ENCODE measurements at regions not wholly inside any gene's neighbourhood (a gene's known extent, or its start where the extent isn't known, plus 50 kb on each side); places are given as distances from the start of the nearest gene placed in this dataset.
"Not testable (repeated sequence)": the region's sequence is repeated elsewhere in the genome, so short reads cannot be mapped to it uniquely, and the experiment has no call there.

GRCh38 chr6:10138917-10139316, 276.0 kb downstream of the TFAP2A start:
- ATAC-seq (no peak), DNase-seq (ENCODE audit: low spot score) (no peak)

DNA sequence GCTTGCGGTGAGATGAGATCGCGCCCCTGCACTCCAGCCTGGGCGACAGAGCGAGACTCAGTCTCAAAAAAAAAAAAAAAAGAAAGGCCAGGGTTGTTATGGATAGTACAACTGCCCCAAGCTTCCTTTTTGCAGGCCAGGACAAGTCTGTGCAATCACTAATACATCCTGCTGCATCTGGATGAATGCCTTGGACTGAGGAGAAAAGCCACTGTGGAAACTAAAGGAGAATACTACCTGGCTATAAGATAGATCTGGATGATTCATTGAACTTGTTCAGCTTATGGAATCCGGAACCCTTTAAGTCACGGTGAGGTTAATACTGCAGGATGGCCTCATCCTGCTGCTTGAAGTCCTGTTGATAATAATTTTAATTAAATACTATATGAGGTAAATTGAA, 278.2 kb downstream of the TFAP2A start:
- no peak for DNase-seq (ENCODE audit: low spot score)
- ATAC-seq = no peak

DNA sequence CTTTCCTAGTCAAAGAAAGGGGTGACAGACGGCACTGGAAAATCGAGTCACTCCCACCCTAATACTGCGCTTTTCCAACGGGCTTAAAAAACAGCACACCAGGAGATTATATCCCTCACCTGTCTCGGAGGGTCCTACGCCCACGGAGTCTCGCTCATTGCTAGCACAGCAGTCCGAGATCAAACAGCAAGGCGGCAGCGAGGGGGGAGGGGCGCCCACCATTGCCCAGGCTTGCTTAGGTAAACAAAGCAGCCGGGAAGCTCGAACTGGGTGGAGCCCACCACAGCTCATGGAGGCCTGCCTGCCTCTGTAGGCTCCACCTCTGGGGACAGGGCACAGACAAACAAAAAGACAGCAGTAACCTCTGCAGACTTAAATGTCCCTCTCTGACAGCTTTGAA, 280.7 kb downstream of the TFAP2A start:
- not testable (repeated sequence) for DNase-seq (ENCODE audit: low spot score); ATAC-seq

GRCh38 chr6:10128721-10129120, 286.2 kb downstream of the TFAP2A start:
- ATAC-seq (no peak), DNase-seq (ENCODE audit: low spot score) (no peak)

DNA sequence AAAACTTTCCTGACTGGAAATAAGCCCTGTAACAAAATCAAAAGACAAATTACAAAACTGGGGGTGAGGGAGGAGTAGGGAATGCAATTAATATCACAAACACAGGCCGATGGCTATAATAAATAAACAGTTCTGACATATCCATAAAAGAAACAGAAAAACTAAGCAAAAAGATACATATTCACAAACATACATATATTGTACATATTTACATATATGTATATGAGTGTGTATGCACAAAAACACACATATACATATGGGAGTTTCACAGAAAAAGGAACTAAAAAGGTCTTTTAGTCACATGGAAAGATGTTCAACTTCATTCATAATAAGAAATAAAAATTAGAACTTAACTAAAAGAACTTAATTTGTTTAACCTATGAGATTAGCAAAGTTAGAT, 292.7 kb downstream of the TFAP2A start:
- DNase-seq (ENCODE audit: low spot score) = no peak
- no peak for ATAC-seq

- no peak for ATAC-seq
- no peak for DNase-seq (ENCODE audit: low spot score)
These were observed 301.9 kb downstream of the TFAP2A start for GRCh38 chr6:10112871-10113549.

GRCh38 chr6:10111975-10112374, 302.9 kb downstream of the TFAP2A start:
- no peak for DNase-seq (ENCODE audit: low spot score)

GRCh38 chr6:10101551-10102252, 313.2 kb downstream of the TFAP2A start:
- DNase-seq (ENCODE audit: low spot score) (no peak), ATAC-seq (no peak)

More at GRCh38 chr6:10111975-10112374, 302.9 kb downstream of the TFAP2A start:
- ATAC-seq = no peak

- DNase-seq (ENCODE audit: low spot score) (no peak), ATAC-seq (no peak)
These were observed 315.2 kb downstream of the TFAP2A start for GRCh38 chr6:10099529-10100140.

DNA sequence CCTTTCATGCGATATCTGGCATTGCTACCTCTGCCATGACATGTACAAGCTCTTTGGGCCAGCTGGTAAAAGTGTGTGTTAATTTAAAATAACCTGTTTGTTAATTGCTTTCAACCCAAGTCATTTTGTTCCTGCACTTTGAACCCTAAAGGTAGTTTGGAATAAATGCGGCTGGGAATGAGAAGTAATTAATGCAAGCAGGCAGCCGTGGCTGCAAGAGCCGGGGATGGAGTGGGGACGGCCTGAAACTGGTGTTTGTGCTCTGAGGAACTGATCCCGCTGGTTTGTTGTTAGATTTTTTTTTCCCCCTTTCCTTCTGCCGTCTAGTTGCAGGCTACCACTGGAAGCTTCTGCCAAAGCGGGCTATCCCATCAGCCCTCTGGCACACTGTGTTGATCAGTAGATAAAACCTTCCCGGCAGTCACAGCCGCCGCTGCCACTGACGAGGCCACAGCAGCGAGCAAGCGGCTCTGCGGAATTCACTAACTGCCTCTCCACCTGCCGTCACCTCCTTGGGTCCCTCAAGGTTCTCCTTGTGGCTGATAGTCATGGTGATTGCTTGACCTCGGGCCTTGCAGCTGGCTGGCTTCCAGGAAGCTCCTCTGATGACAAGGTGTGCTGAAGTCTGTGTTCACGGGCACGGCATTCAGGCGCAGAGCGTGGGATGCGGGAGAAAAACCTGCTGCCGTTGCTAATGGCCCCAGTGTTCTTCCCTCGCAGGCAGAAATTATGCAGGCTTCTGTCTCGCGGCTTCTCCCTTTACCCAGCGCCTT, 315.9 kb downstream of the TFAP2A start:
- DNase-seq (ENCODE audit: low spot score) (no peak), ATAC-seq (no peak)

- no peak for ATAC-seq
These were observed 321.6 kb downstream of the TFAP2A start for GRCh38 chr6:10093282-10093681.

GRCh38 chr6:10084111-10084986, 330.5 kb downstream of the TFAP2A start:
- ATAC-seq (no peak), DNase-seq (ENCODE audit: low spot score) (no peak)

More at GRCh38 chr6:10093282-10093681, 321.6 kb downstream of the TFAP2A start:
- no peak for DNase-seq (ENCODE audit: low spot score)

GRCh38 chr6:10082385-10082784, 332.5 kb downstream of the TFAP2A start:
- ATAC-seq = no peak
- DNase-seq (ENCODE audit: low spot score) = no peak

DNA sequence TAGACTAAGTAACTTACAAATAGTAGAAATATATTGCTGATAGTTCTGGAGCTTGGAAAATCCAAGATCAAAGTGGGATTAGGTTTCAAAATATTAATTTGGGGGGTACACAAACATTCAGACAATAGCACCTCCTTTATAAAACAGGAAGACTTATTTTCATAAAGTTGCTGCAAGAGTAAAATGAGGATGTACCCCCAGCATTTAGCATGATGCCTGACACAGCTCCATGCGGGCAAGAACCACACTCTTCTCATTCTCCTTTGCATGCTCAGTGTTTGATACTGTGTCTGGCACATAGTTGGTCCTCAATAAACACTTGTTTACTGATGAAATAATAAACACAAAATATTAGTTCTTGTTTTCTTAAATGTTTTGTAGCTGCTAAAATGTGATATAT, 332.9 kb downstream of the TFAP2A start:
- no peak for ATAC-seq
- no peak for DNase-seq (ENCODE audit: low spot score)

- no peak for DNase-seq (ENCODE audit: low spot score)
- no peak for ATAC-seq
These were observed 333.8 kb downstream of the TFAP2A start for GRCh38 chr6:10081075-10081474.

DNA sequence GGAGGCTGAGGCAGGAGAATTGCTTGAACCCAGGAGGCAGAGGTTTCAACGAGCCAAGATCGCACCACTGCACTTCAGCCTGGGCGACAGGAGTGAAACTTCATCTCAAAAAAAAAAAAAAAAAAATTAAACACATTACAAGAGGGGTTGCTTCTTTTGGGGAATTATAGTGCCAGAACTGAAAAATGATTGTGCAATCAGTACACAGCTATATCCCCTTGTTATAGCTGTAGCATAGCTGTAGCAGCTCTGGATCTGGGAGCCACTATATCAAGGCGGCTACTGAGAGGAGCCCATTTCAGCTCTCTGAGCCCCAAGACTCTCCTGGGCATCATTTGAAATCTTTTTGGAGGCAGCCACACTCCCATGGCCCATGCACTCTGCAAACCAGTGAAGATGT, 334.3 kb downstream of the TFAP2A start:
- no peak for ATAC-seq
- DNase-seq (ENCODE audit: low spot score) = no peak

GRCh38 chr6:10078581-10078980, 336.3 kb downstream of the TFAP2A start:
- ATAC-seq (no peak), DNase-seq (ENCODE audit: low spot score) (no peak)

DNA sequence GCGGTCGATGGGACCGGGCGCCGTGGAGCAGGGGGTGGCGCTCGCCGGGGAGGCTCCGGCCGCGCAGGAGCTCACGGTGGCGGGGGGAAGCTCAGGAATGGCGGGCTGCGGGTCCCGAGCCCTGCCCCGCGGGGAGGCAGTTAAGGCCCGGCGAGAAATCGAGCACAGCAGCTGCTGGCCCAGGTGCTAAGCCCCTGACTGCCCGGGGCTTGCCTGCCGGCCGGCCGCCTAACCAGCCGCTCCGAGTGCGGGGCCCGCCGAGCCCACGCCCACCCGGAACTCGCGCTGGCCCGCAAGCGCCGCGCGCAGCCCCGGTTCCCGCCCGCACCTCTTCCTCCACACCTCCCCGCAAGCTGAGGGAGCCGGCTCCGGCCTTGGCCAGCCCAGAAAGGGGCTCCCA, 340.1 kb downstream of the TFAP2A start:
- not testable (repeated sequence) for ATAC-seq; DNase-seq (ENCODE audit: low spot score)

GRCh38 chr6:10073341-10073740, 341.5 kb downstream of the TFAP2A start:
- no peak for ATAC-seq
- DNase-seq (ENCODE audit: low spot score) = no peak

DNA sequence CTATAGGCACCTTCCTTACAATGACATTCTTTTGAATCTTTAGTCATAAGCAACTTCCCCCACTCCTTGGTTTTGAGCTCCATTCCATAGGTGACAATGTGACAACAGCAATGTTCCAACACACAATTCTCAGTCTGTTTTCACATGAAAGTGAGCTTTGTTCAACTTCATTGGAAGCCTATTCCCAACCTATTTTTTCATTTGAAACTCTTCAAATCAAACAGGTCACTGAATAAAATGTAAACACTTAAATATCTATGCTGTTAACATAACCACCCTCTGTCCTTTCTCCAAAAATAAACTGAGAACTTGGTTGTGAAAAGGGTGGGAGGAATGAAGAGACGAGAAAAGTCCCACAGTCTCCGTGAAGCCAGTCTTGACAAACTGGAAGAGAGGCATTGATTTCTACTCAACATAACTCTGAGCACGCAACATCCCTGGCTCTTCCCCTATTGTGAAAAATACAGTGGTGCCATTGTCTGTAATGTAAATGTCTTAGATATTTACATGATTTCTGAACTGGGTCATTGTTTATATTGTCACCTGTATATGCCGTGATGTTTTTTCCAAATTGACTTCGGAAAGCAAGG, 343.1 kb downstream of the TFAP2A start:
- ATAC-seq (no peak), DNase-seq (ENCODE audit: low spot score) (no peak)
